ENCODE measurements at regions not wholly inside any gene's neighbourhood (a gene's known extent, or its start where the extent isn't known, plus 50 kb on each side); places are given as distances from the start of the nearest gene placed in this dataset.

DNA sequence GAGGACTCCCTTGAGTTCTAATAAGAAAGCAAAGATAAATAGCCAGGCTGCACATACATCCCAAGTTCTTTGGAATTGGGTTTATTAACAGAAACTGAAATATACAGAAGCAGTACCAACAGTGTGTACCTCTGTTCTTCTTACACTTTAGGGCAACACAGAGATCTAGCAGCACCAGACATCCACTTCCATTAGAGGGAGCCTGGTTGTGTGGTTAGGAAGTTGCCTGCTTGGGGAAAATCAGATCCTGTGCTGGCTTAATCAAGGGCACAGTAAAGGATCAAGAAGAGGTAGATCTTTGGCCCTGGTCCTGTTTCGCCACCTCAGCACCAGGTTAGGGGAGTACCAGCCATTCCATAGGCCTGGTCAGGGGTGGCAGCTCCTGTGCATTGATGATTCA is 231.1 kb upstream of the ARHGAP24 start:
- no peak overlapping the region for H3K4me3 ChIP-seq (ENCODE audit: low read length)
- no peak for DNase-seq
- H3K9me2 ChIP-seq (replicated peaks; ENCODE audit: insufficient read depth, low read length), result no peaks in the 10 kb centered on the region
- no peak overlapping the region for H3K4me2 ChIP-seq (ENCODE audit: low read depth, low read length)
- no peaks in the 10 kb centered on the region for H3K9me3 ChIP-seq (replicated peaks; ENCODE audit: insufficient read depth, low read length)
- H3F3A ChIP-seq (ENCODE audit: insufficient read depth, low read length), result no peaks in the 10 kb centered on the region
- no peaks in the 10 kb centered on the region for H3K79me2 ChIP-seq (ENCODE audit: low read length)
- no peak overlapping the region for H3K9ac ChIP-seq (ENCODE audit: low read length)
- TF ChIP-seq, protein P1, sequence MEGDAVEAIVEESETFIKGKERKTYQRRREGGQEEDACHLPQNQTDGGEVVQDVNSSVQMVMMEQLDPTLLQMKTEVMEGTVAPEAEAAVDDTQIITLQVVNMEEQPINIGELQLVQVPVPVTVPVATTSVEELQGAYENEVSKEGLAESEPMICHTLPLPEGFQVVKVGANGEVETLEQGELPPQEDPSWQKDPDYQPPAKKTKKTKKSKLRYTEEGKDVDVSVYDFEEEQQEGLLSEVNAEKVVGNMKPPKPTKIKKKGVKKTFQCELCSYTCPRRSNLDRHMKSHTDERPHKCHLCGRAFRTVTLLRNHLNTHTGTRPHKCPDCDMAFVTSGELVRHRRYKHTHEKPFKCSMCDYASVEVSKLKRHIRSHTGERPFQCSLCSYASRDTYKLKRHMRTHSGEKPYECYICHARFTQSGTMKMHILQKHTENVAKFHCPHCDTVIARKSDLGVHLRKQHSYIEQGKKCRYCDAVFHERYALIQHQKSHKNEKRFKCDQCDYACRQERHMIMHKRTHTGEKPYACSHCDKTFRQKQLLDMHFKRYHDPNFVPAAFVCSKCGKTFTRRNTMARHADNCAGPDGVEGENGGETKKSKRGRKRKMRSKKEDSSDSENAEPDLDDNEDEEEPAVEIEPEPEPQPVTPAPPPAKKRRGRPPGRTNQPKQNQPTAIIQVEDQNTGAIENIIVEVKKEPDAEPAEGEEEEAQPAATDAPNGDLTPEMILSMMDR (IDR thresholded peaks at IDR 0.05; ENCODE audit: low read length), result no peak
- TF ChIP-seq EZH2phosphoT487 (IDR thresholded peaks at IDR 0.05; ENCODE audit: low read length) (no peak), EZH2 (optimal IDR thresholded peaks at IDR 0.05; ENCODE audit: low read depth, low read length) (no peak)
- no peaks in the 10 kb centered on the region for H3K27me3 ChIP-seq (replicated peaks; ENCODE audit: insufficient read depth, low read length)
- H3K4me1 ChIP-seq (ENCODE audit: low read length), result no peaks in the 10 kb centered on the region
- H3K27ac ChIP-seq (ENCODE audit: low read length), result no peak overlapping the region
- no peak overlapping the region for H2AFZ ChIP-seq (ENCODE audit: low read length)
- H4K20me1 ChIP-seq (ENCODE audit: insufficient read depth, low read length), result no peaks in the 10 kb centered on the region
- no peaks in the 10 kb centered on the region for H3K36me3 ChIP-seq (replicated peaks; ENCODE audit: insufficient read depth, low read length)

DNA sequence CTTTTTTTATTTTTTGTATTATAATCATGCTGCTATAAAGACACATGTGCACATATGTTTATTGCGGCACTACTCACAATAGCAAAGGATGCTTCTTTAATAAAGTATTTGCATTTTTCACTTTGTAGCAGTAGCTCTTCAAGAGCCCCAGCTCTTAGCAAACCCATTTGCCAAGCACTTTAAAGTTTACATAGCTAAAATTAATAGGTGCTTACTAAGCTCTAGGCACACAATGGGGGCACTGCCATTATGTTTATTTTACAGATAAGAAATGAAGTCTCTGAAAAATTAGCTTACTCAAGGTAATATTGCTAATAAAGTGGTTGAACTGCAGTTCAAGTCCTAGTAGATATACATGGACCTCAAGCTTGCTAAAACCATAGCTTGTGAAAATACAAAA is 230.3 kb upstream of the ARHGAP24 start:
- Histone ChIP-seq H4K20me1 (ENCODE audit: insufficient read depth, low read length) (no peaks in the 10 kb centered on the region), H3K27ac (ENCODE audit: low read length) (no peak overlapping the region), H2AFZ (ENCODE audit: low read length) (no peak overlapping the region), H3K27me3 (replicated peaks; ENCODE audit: insufficient read depth, low read length) (no peaks in the 10 kb centered on the region), H3K79me2 (ENCODE audit: low read length) (no peaks in the 10 kb centered on the region), H3K4me3 (ENCODE audit: low read length) (no peak overlapping the region), H3K9me2 (replicated peaks; ENCODE audit: insufficient read depth, low read length) (no peaks in the 10 kb centered on the region), H3K9ac (ENCODE audit: low read length) (no peak overlapping the region), H3K36me3 (replicated peaks; ENCODE audit: insufficient read depth, low read length) (no peaks in the 10 kb centered on the region), H3F3A (ENCODE audit: insufficient read depth, low read length) (no peaks in the 10 kb centered on the region), H3K4me1 (ENCODE audit: low read length) (no peaks in the 10 kb centered on the region), H3K9me3 (replicated peaks; ENCODE audit: insufficient read depth, low read length) (no peaks in the 10 kb centered on the region), H3K4me2 (ENCODE audit: low read depth, low read length) (no peak overlapping the region)
- TF ChIP-seq EZH2phosphoT487 (IDR thresholded peaks at IDR 0.05; ENCODE audit: low read length) (no peak), EZH2 (optimal IDR thresholded peaks at IDR 0.05; ENCODE audit: low read depth, low read length) (no peak)
- TF ChIP-seq, protein P1 (IDR thresholded peaks at IDR 0.05; ENCODE audit: low read length), result no peak
- DNase-seq, result no peak

- no peaks in the 10 kb centered on the region for H3F3A ChIP-seq (ENCODE audit: insufficient read depth, low read length)
- no peak overlapping the region for H3K4me2 ChIP-seq (ENCODE audit: low read depth, low read length)
- H3K79me2 ChIP-seq (ENCODE audit: low read length), result no peaks in the 10 kb centered on the region
- no peaks in the 10 kb centered on the region for H3K36me3 ChIP-seq (replicated peaks; ENCODE audit: insufficient read depth, low read length)
- no peak overlapping the region for H3K9ac ChIP-seq (ENCODE audit: low read length)
- H4K20me1 ChIP-seq (ENCODE audit: insufficient read depth, low read length), result no peaks in the 10 kb centered on the region
- TF ChIP-seq EZH2phosphoT487 (IDR thresholded peaks at IDR 0.05; ENCODE audit: low read length) (no peak), EZH2 (optimal IDR thresholded peaks at IDR 0.05; ENCODE audit: low read depth, low read length) (no peak)
- TF ChIP-seq, protein P1 (IDR thresholded peaks at IDR 0.05; ENCODE audit: low read length), result no peak
- no peaks in the 10 kb centered on the region; the same call in 1 of the 2 replicates for H3K9me3 ChIP-seq (replicated peaks; ENCODE audit: insufficient read depth, low read length)
- no peak overlapping the region for H3K4me3 ChIP-seq (ENCODE audit: low read length)
- no peak overlapping the region for H3K27ac ChIP-seq (ENCODE audit: low read length)
- no peaks in the 10 kb centered on the region for H3K4me1 ChIP-seq (ENCODE audit: low read length)
- no peaks in the 10 kb centered on the region for H3K9me2 ChIP-seq (replicated peaks; ENCODE audit: insufficient read depth, low read length)
- H3K27me3 ChIP-seq (replicated peaks; ENCODE audit: insufficient read depth, low read length), result no peaks in the 10 kb centered on the region
- H2AFZ ChIP-seq (ENCODE audit: low read length), result no peak overlapping the region
- no peak for DNase-seq
Observed at GRCh38 chr4:85246055-85246454, 228.9 kb upstream of the ARHGAP24 start.
